Occipital lobe (tissue), 1 donor: ENCODE measurements at regions not wholly inside any gene's neighbourhood (a gene's known extent, or its start where the extent isn't known, plus 50 kb on each side); places are given as distances from the start of the nearest gene placed in this dataset.

ENCODE experiments used
- DNase-seq: peaks from one replicate; lab custom pipeline; 2025; lab: John Stamatoyannopoulos, UW

GRCh38 chr1:232519186-232519585, 110.7 kb downstream of the SIPA1L2 start:
- peak; percentile 14 for DNase-seq

GRCh38 chr1:232518349-232518748, 111.6 kb downstream of the SIPA1L2 start:
- DNase-seq, result no peak

- DNase-seq, result no peak
These were observed 112.7 kb downstream of the SIPA1L2 start for GRCh38 chr1:232517204-232517603.

- DNase-seq, result no peak
These were observed 114.2 kb downstream of the SIPA1L2 start for GRCh38 chr1:232515706-232516105.

- no peak for DNase-seq
These were observed 117.2 kb downstream of the SIPA1L2 start for GRCh38 chr1:232512712-232513111.

- no peak for DNase-seq
These were observed 118.8 kb downstream of the SIPA1L2 start for GRCh38 chr1:232511172-232511571.

GRCh38 chr1:232510367-232511110, 119.4 kb downstream of the SIPA1L2 start:
- DNase-seq, result no peak

GRCh38 chr1:232509570-232509969, 120.4 kb downstream of the SIPA1L2 start:
- no peak for DNase-seq

GRCh38 chr1:232508130-232508701, 121.7 kb downstream of the SIPA1L2 start:
- DNase-seq, result peak; percentile 74

- no peak for DNase-seq
These were observed 122.4 kb downstream of the SIPA1L2 start for GRCh38 chr1:232507571-232507970.

GRCh38 chr1:232505884-232506283, 124.0 kb downstream of the SIPA1L2 start:
- no peak for DNase-seq

GRCh38 chr1:232504651-232505050, 125.3 kb downstream of the SIPA1L2 start:
- no peak for DNase-seq

- DNase-seq, result no peak
These were observed 126.4 kb downstream of the SIPA1L2 start for GRCh38 chr1:232503497-232503896.

- no peak for DNase-seq
These were observed 128.1 kb downstream of the SIPA1L2 start for GRCh38 chr1:232501854-232502253.

GRCh38 chr1:232499188-232499587, 130.7 kb downstream of the SIPA1L2 start:
- no peak for DNase-seq

GRCh38 chr1:232493869-232494268, 136.1 kb downstream of the SIPA1L2 start:
- DNase-seq, result no peak

GRCh38 chr1:232489256-232489655, 140.7 kb downstream of the SIPA1L2 start:
- no peak for DNase-seq

- no peak for DNase-seq
These were observed 142.7 kb downstream of the SIPA1L2 start for GRCh38 chr1:232487236-232487635.

GRCh38 chr1:232486454-232487207, 143.3 kb downstream of the SIPA1L2 start:
- no peak for DNase-seq

GRCh38 chr1:232486006-232486405, 143.9 kb downstream of the SIPA1L2 start:
- DNase-seq, result no peak

- no peak for DNase-seq
These were observed 145.1 kb downstream of the SIPA1L2 start for GRCh38 chr1:232484856-232485255.

- no peak for DNase-seq
These were observed 146.1 kb downstream of the SIPA1L2 start for GRCh38 chr1:232483826-232484225.

GRCh38 chr1:232481091-232481490, 148.8 kb downstream of the SIPA1L2 start:
- DNase-seq, result no peak
